ENCODE measurements at regions not wholly inside any gene's neighbourhood (a gene's known extent, or its start where the extent isn't known, plus 50 kb on each side); places are given as distances from the start of the nearest gene placed in this dataset.

GRCh38 chr14:95442633-95443021 lies 73.8 kb downstream of the SYNE3 start:
- no peaks in the 10 kb centered on the region for H3K9me3 Mint-ChIP-seq
- peak; percentile 89 for TF ChIP-seq CTCF (conservative IDR thresholded peaks at IDR 0.05)
- DNase-seq (ENCODE audit: extremely low spot score, unreplicated experiment), result no peak
- peak overlapping the region; percentile 54 for H3K27ac Mint-ChIP-seq
- peaks cover 5% of the 10 kb centered on the region for H3K27me3 Mint-ChIP-seq
- H3K36me3 Mint-ChIP-seq, result no peaks in the 10 kb centered on the region
- H3K4me1 Mint-ChIP-seq (ENCODE audit: unreplicated experiment), result peaks cover 17% of the 10 kb centered on the region
- H3K4me3 Mint-ChIP-seq, result no peak overlapping the region

- peaks cover 3% of the 10 kb centered on the region for H3K27me3 Mint-ChIP-seq
- peaks cover 17% of the 10 kb centered on the region for H3K4me1 Mint-ChIP-seq (ENCODE audit: unreplicated experiment)
- H3K4me3 Mint-ChIP-seq, result no peak overlapping the region
- no peaks in the 10 kb centered on the region for H3K9me3 Mint-ChIP-seq
- no peak for TF ChIP-seq CTCF (conservative IDR thresholded peaks at IDR 0.05)
- H3K36me3 Mint-ChIP-seq, result no peaks in the 10 kb centered on the region
- no peak for DNase-seq (ENCODE audit: extremely low spot score, unreplicated experiment)
- H3K27ac Mint-ChIP-seq, result no peak overlapping the region
These were observed 74.3 kb downstream of the SYNE3 start for GRCh38 chr14:95442016-95442632.

- no peak overlapping the region for H3K4me3 Mint-ChIP-seq
- TF ChIP-seq CTCF (conservative IDR thresholded peaks at IDR 0.05), result no peak
- peaks cover 3% of the 10 kb centered on the region for H3K27me3 Mint-ChIP-seq
- H3K27ac Mint-ChIP-seq, result no peak overlapping the region
- no peaks in the 10 kb centered on the region for H3K36me3 Mint-ChIP-seq
- DNase-seq (ENCODE audit: extremely low spot score, unreplicated experiment), result no peak
- H3K9me3 Mint-ChIP-seq, result no peaks in the 10 kb centered on the region
- peaks cover 17% of the 10 kb centered on the region for H3K4me1 Mint-ChIP-seq (ENCODE audit: unreplicated experiment)
These were observed 75.5 kb downstream of the SYNE3 start for GRCh38 chr14:95440951-95441350.

- no peaks in the 10 kb centered on the region for H3K9me3 Mint-ChIP-seq
- H3K4me3 Mint-ChIP-seq, result no peak overlapping the region
- no peak for TF ChIP-seq CTCF (conservative IDR thresholded peaks at IDR 0.05)
- no peak overlapping the region for H3K27ac Mint-ChIP-seq
- H3K4me1 Mint-ChIP-seq (ENCODE audit: unreplicated experiment), result peaks cover 17% of the 10 kb centered on the region
- no peak for DNase-seq (ENCODE audit: extremely low spot score, unreplicated experiment)
- H3K36me3 Mint-ChIP-seq, result no peaks in the 10 kb centered on the region
- H3K27me3 Mint-ChIP-seq, result peaks cover 3% of the 10 kb centered on the region
These were observed 76.0 kb downstream of the SYNE3 start for GRCh38 chr14:95440496-95440895.

- no peak for TF ChIP-seq CTCF (conservative IDR thresholded peaks at IDR 0.05)
- no peak overlapping the region for H3K4me3 Mint-ChIP-seq
- H3K27me3 Mint-ChIP-seq, result peaks cover 3% of the 10 kb centered on the region
- DNase-seq (ENCODE audit: extremely low spot score, unreplicated experiment), result no peak
- H3K27ac Mint-ChIP-seq, result no peak overlapping the region
- no peaks in the 10 kb centered on the region for H3K36me3 Mint-ChIP-seq
- H3K9me3 Mint-ChIP-seq, result peaks cover 5% of the 10 kb centered on the region
- H3K4me1 Mint-ChIP-seq (ENCODE audit: unreplicated experiment), result peaks cover 13% of the 10 kb centered on the region
These were observed 76.6 kb downstream of the SYNE3 start for GRCh38 chr14:95439881-95440280.

GRCh38 chr14:95437715-95438114 lies 78.7 kb downstream of the SYNE3 start:
- peaks cover 5% of the 10 kb centered on the region for H3K9me3 Mint-ChIP-seq
- no peaks in the 10 kb centered on the region for H3K36me3 Mint-ChIP-seq
- no peak overlapping the region for H3K27ac Mint-ChIP-seq
- no peak for DNase-seq (ENCODE audit: extremely low spot score, unreplicated experiment)
- H3K27me3 Mint-ChIP-seq, result peaks cover 1% of the 10 kb centered on the region
- no peak for TF ChIP-seq CTCF (conservative IDR thresholded peaks at IDR 0.05)
- H3K4me1 Mint-ChIP-seq (ENCODE audit: unreplicated experiment), result peaks cover 11% of the 10 kb centered on the region
- H3K4me3 Mint-ChIP-seq, result no peak overlapping the region
